MM.1S (cell line): ENCODE measurements at regions not wholly inside any gene's neighbourhood (a gene's known extent, or its start where the extent isn't known, plus 50 kb on each side); places are given as distances from the start of the nearest gene placed in this dataset.

Experiments used
- DNase-seq: peaks from one replicate; pipeline ENCODE4 v3.0.0-alpha.2; 2015
- H2AFZ ChIP-seq: fragments of 300-600 bp; sonication (generic); 2 replicates; pipeline ENCODE4 v1.6.0; 2016; ENCODE audit warnings: antibody characterized with exemption, low read length
- H3F3A ChIP-seq: fragments of 300-600 bp; sonication (generic); 2 replicates; pipeline ENCODE4 v1.6.1; 2016; ENCODE audit warnings: mild to moderate bottlenecking, antibody characterized with exemption, low read length, moderate library complexity, mixed read lengths; ENCODE audit not compliant: insufficient read depth
- H3K27ac ChIP-seq: fragments of 300-600 bp; sonication (generic); 2 replicates; pipeline ENCODE4 v1.5.1; 2016; ENCODE audit warnings: mild to moderate bottlenecking, low read length
- H3K27me3 ChIP-seq: fragments of 300-600 bp; sonication (generic); replicated peaks from 2 replicates; pipeline ENCODE4 v1.6.0; 2016; ENCODE audit warnings: low read length; ENCODE audit not compliant: insufficient read depth
- H3K36me3 ChIP-seq: fragments of 300-600 bp; sonication (generic); replicated peaks from 2 replicates; pipeline ENCODE4 v1.6.1; 2016; ENCODE audit warnings: mild to moderate bottlenecking, low read length, mixed read lengths; ENCODE audit not compliant: insufficient read depth
- H3K4me1 ChIP-seq: fragments of 300-600 bp; sonication (generic); 2 replicates; pipeline ENCODE4 v1.6.1; 2016; ENCODE audit warnings: low read length, mixed read lengths
- H3K4me2 ChIP-seq: fragments of 300-600 bp; sonication (generic); 2 replicates; pipeline ENCODE4 v1.6.0; 2016; ENCODE audit warnings: low read depth, low read length
- H3K4me3 ChIP-seq: fragments of 300-600 bp; sonication (generic); 2 replicates; pipeline ENCODE4 v1.5.1; 2016; ENCODE audit warnings: low read length, mixed read lengths
- H3K79me2 ChIP-seq: fragments of 300-600 bp; sonication (generic); 2 replicates; pipeline ENCODE4 v1.6.1; 2016; ENCODE audit warnings: mixed run types, low read length, mixed read lengths
- H3K9ac ChIP-seq: fragments of 300-600 bp; sonication (generic); 2 replicates; pipeline ENCODE4 v1.6.1; 2016; ENCODE audit warnings: low read length, mixed read lengths
- H3K9me2 ChIP-seq: fragments of 300-600 bp; sonication (generic); replicated peaks from 2 replicates; pipeline ENCODE4 v1.6.1; 2016; ENCODE audit warnings: mild to moderate bottlenecking, low read length, mixed read lengths; ENCODE audit not compliant: insufficient read depth
- H3K9me3 ChIP-seq: fragments of 300-600 bp; sonication (generic); replicated peaks from 2 replicates; pipeline ENCODE4 v1.6.1; 2016; ENCODE audit warnings: mild to moderate bottlenecking, low read length, mixed read lengths; ENCODE audit not compliant: insufficient read depth
- H4K20me1 ChIP-seq: fragments of 300-600 bp; sonication (generic); 2 replicates; pipeline ENCODE4 v1.6.1; 2016; ENCODE audit warnings: mild to moderate bottlenecking, low read length, moderate library complexity, mixed read lengths; ENCODE audit not compliant: insufficient read depth
- CTCF ChIP-seq: fragments of 300-600 bp; sonication (generic); IDR thresholded peaks from 2 replicates; pipeline ENCODE4 v1.5.1; 2016; ENCODE audit warnings: antibody characterized with exemption, low read length, mixed read lengths
- EZH2 ChIP-seq: fragments of 300-600 bp; sonication (generic); optimal IDR thresholded peaks from 2 replicates; pipeline ENCODE3; 2017; ENCODE audit warnings: low read depth, mild to moderate bottlenecking, antibody characterized with exemption, low read length, mixed read lengths
- EZH2phosphoT487 ChIP-seq: fragments of 300-600 bp; sonication (generic); IDR thresholded peaks from 2 replicates; pipeline ENCODE4 v1.6.1; 2018; ENCODE audit warnings: antibody characterized with exemption, low read length

- no peak overlapping the region for H3K4me3 ChIP-seq
- no peak overlapping the region for H3K27ac ChIP-seq
- peaks cover 3% of the 10 kb centered on the region; the same call in 1 of the 2 replicates for H3K79me2 ChIP-seq
- no peak for TF ChIP-seq CTCF
- no peak for TF ChIP-seq EZH2phosphoT487
- TF ChIP-seq EZH2: no peak
- H3K4me2 ChIP-seq: no peak overlapping the region
- no peak overlapping the region for H3K9ac ChIP-seq
- no peaks in the 10 kb centered on the region for H3K36me3 ChIP-seq
- H3F3A ChIP-seq: peaks cover 8% of the 10 kb centered on the region; the same call in 1 of the 2 replicates
- no peak for DNase-seq
- no peaks in the 10 kb centered on the region for H4K20me1 ChIP-seq
- no peaks in the 10 kb centered on the region for H3K9me3 ChIP-seq
- no peak overlapping the region for H2AFZ ChIP-seq
- no peaks in the 10 kb centered on the region for H3K27me3 ChIP-seq
- H3K9me2 ChIP-seq: no peaks in the 10 kb centered on the region
- peaks cover 9% of the 10 kb centered on the region for H3K4me1 ChIP-seq
Measured at GRCh38 chr13:73938372-73939070, 195.7 kb downstream of the KLF12 start.

GRCh38 chr13:73937441-73937840 lies 196.8 kb downstream of the KLF12 start:
- Histone ChIP-seq H3K27me3 (no peaks in the 10 kb centered on the region), H3K79me2 (peaks cover 3% of the 10 kb centered on the region; the same call in 1 of the 2 replicates), H4K20me1 (no peaks in the 10 kb centered on the region), H3F3A (peaks cover 8% of the 10 kb centered on the region; the same call in 1 of the 2 replicates), H2AFZ (no peak overlapping the region), H3K4me3 (no peak overlapping the region), H3K9me2 (no peaks in the 10 kb centered on the region), H3K9me3 (no peaks in the 10 kb centered on the region), H3K9ac (no peak overlapping the region), H3K4me1 (peaks cover 16% of the 10 kb centered on the region), H3K36me3 (no peaks in the 10 kb centered on the region), H3K27ac (no peak overlapping the region), H3K4me2 (no peak overlapping the region)
- DNase-seq: no peak
- TF ChIP-seq EZH2: no peak
- no peak for TF ChIP-seq EZH2phosphoT487
- no peak for TF ChIP-seq CTCF

GRCh38 chr13:73935991-73936390 lies 198.2 kb downstream of the KLF12 start:
- Histone ChIP-seq H2AFZ (no peak overlapping the region), H3F3A (peaks cover 8% of the 10 kb centered on the region; the same call in 1 of the 2 replicates), H3K9ac (no peak overlapping the region), H3K4me2 (no peak overlapping the region), H4K20me1 (no peaks in the 10 kb centered on the region), H3K4me3 (no peak overlapping the region), H3K9me3 (no peaks in the 10 kb centered on the region), H3K27ac (no peak overlapping the region), H3K27me3 (no peaks in the 10 kb centered on the region), H3K9me2 (no peaks in the 10 kb centered on the region), H3K4me1 (peaks cover 16% of the 10 kb centered on the region), H3K79me2 (peaks cover 3% of the 10 kb centered on the region; the same call in 1 of the 2 replicates), H3K36me3 (no peaks in the 10 kb centered on the region)
- no peak for TF ChIP-seq EZH2phosphoT487
- no peak for TF ChIP-seq CTCF
- no peak for TF ChIP-seq EZH2
- no peak for DNase-seq
